ENCODE measurements at regions not wholly inside any gene's neighbourhood (a gene's known extent, or its start where the extent isn't known, plus 50 kb on each side); places are given as distances from the start of the nearest gene placed in this dataset.

DNA sequence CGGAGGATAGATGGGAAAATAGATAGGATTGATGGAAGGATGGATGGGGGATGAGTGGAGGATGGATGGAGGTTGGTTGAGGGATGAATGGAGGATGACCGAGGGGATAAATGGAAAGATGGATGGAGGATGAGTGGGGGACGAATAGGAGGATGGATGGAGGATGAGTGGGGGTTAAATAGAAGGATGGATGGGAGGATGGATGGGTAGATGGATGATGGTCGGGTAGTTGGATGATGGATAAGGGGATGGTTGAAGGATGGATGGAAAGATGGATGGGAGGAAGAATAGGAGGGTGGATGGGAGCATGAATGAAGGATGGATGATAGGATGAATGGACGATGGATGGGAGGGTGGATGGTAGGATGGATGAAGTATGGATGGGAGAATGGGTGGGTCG, 219.3 kb upstream of the IER5L start:
- DNase-seq: no peak

DNA sequence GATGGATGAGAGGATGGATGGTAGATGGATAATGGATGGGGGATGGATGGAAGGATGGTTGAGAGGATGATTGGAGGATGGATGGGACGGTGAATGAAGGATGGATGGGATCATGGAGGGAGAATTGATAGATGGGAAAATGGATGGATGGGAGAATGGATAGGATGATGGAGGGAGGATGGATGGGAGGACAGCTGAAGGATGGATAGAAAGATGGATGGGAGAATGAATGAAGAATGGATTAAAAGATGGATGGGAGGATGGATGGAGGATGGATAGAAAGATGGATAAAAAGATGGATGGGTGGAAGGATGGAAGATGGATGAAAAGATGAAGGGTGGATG, 218.3 kb upstream of the IER5L start:
- no peak for DNase-seq

DNA sequence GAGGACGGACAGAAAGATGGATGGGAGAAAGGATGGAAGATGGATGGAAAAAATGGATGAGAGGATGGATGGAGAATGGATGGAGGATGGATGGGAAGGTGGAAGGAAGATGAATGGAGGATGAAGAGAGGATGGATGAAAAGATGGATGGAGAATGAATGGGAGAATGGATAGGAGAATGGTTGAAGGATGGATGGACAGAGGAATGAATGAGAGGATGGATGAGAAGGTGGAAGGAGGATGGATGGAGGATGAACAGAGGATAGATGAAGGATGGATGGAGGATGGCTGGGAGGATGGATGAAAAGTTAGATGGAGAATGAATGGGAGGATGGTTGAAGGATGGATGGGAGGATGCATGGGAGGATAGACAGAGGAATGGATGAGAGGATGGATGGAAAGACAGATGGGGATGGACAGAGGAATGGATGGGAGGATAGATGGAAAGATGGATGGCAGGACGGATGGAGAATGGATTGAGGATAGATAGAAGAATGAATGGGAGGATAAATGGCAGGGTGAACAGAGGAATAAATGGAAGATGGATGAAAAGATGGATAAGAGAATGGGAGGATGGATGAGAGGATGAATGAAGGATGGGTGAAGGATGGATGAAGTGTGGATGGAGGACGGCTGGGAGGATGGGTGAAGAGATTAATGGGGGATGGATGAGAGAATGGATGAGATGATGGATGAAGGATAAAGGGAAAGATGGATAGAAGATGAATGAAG, 217.7 kb upstream of the IER5L start:
- no peak for DNase-seq

DNA sequence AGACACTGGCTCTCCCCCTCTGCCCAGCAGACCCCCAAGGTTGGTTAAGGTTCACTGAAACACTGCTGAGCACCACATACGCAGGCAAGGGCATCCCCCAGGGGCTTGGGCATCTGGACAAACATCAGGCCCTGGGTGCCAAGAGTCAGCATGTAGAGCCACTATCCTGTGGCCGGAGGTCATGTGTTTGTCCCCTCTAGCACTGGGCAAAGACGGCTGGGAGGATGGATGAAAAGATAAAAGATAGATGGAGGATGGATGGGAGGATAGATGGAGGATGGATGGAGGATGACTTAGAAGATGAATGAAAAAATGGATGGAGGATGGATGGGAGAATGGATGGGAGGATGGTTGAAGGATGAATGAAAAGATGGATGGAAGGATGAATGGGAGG, 216.8 kb upstream of the IER5L start:
- no peak for DNase-seq

DNA sequence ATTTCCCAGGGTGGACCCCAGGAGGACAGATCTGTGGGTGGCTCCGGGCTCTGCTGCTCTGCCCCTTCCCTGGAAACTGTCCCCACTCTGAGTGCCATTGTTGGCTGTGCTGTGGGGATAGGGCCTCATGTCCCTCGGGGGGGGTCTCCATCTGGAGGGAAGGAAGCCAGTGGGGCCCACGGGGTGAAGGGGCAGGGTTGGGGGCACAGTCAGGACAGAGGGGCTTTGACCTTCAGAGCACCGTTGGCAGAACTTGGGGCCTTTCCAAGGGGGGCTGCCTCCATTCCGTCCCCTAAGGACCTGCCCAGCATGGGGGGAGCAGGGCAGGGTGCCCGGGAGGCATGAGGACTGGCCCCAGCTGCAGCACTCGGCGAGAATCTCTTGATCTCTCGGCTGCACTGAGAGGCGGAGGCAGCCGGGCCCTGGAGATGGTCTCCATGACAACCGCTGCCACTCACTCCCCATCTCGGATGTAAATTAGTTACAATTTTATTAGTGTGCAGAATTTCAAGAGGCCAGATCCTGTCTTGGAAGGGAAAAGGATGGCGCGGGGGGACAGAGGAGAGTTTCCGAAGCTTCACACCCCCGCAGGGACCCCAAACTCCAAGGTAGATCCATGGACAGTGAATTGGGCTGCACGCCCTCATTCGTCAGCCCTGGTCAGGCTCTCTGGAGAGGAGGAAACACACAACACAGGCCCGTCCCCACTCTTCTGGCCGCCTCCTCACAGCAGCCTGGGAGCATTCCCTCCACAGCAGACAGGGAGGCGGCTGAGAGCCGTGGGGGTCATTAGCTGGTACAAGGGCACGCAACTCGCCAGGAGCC, 216.2 kb upstream of the IER5L start:
- DNase-seq: no peak

DNA sequence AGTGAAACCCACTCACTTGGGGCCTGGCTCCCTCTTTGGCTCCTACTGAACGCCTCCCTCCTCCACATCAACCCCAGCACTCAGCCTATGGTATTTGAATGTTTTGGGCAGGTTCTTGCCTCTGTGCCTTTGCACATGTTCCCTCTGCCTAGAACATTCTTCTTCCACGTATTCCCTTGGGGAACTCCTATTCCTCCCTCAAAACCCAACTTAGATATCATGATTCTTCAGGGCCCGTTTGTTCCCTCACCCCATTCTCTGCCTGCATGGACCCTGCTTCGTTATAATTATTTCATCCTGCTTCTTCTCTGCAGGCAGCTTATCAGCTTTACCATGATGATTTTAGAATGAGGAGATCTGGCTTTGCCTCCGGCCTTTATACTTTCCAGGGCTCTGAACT, 215.0 kb upstream of the IER5L start:
- no peak for DNase-seq

DNA sequence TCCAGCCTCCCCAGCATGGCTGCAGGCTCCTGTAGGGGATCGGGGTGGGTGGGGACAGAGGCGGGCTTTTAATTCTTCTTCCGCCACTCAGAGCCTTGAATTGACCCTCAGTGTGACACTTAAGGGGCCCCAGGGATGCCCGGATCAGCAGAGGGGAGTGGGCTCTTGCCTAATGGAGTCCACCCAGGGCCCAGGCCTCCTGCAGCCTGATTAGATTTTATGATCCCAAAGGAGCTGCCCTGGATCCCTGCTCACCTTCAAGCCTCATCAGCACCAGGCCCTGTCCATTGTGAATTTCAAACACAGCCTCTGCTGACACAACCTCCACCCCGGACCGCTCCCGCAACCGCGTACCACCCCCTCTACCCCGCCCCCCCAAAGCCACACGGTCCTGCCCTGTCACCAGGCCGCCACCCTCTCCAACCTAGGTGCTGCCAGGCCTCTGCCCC, 214.1 kb upstream of the IER5L start:
- DNase-seq: no peak

DNA sequence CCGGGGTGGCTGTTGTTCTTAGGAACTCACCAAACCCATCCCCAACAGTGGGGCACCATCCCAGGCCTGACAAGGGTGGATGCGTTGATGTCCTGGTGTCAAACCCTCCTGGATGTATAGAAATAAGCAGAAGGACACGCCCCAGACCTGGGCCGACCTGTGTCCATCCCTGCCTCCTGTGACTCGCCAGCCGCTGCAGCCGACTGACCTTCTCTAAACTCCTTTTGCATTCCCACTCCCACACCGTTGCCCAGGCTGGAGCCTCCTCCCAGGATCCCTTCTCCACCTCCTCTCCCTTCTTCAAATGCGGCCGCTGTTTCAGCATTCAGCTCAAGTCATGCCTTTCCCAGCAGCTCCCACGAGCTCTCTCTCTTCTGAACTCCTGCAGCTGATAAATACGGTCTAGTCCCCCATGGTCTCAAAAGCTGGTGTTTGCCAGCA, 213.2 kb upstream of the IER5L start:
- DNase-seq: no peak

DNA sequence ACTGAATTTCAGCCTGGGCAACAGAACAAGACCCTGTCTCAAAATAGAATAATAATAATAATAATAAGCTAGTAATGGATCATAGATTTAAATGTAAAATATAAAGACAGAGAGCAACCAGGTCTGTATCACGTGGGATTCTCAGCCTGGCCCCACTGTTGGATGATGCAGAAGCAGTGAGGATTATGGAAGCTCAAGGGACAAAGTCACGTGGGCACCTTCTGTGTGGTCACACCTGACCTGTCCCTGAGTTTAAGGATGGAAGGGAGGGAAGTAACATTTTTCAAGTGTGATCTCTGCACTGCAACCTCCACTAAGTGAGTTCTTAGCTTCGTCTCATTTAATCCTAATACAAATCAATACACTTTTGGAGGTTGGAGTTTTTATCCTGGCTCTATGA, 212.5 kb upstream of the IER5L start:
- no peak for DNase-seq

DNA sequence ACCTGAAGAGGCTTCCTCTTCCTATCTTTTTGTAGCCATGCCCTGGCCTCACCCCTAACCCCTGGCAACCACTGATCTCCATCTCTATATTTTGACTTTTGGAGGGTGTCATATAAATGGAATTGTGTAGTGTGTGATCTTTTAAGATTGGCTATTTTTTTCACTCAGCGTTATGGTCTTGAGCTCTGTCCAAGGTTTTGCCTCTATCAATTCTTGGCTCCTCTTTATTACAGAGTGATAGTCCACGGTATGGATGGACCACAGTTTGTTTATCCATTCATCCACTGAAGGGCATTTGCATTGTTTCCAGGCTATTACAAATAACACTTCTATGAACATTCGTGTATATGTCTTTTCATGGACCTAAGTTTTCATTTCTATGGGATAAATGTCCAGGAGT, 209.8 kb upstream of the IER5L start:
- DNase-seq: no peak

DNA sequence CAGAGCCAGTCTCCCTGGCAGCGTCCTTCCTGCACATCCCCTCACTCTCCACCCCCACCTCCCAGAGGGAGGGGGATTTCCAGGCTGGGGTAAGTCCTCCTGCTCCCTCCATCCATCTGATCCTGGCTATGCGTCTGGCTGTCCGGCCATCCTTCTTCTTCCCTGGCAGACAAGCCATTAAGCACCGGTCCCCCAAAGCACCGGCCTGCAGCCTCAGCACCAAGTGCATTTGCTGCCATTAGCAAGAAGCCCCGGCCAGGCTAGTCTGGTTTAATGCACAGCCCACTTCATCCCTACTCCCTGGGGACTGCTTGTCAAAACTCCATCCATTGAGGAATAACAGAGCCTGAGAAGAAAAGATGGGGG, 208.7 kb upstream of the IER5L start:
- DNase-seq: no peak

DNA sequence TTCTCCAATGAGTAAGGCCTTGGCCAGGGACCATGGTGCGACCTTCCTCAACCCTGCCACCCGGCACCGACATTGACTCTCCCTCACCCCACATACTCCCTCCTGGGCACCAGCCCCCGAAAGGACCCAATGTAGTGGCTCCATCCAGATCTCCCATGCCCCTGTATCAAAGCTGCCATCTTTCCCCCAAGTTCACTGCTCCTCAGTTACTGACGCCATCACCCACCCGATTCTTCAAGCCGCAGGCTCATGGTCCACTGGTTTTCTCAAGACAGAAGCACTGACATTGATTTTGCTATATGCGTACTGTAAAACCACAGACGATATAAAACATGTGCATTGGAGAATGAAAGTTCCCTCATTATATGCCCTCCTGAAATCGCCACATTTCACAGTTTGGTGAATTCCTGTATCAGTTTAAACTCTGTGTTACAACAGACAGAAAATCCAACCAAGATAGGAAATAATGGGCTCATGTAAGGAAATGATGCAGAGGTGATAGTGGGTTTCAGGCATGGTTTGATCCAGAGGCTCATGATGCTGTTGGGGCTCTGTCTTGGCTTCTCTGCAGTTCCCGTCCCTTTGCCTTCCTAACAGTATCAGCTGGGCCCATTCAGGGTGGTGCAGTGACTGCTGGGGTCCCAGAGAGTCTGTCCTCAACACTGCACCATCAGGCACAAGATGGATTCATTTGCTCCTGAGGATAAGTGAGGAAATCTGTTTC, 207.3 kb upstream of the IER5L start:
- DNase-seq: no peak

DNA sequence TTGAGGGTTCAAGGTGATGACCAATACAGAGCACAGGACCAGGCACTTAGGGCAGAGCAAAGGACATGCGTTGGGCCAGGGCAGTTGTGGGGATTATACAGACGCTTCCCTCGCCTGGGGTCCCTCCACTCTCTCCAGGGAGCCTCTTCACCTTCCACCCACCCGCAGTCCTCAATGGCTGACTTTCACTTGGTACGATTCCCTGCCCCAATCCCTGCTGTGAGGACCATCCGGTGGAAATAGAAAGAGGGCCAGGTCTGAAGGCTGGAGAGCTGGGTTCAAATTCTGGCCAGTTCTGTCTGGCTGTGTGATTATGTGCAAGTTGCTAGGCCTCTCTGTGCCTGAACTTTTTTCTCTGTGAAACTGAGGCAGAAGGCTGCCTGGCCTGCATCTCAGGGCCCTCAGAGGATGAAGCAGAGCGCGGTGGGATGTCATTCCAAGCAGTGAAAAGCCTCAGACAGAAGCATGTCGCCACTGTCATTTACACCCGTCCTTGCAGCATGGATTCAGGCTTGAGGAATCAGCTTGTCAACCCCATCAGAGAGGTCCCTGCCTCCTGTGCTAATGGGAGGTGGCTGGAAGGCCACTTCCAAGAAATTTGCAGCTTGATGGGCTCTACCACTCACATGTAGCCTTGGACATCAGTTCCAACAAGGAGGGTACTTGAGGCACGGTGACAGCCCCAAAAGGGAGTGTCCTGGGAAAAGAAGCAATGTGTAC, 206.6 kb upstream of the IER5L start:
- DNase-seq: no peak

DNA sequence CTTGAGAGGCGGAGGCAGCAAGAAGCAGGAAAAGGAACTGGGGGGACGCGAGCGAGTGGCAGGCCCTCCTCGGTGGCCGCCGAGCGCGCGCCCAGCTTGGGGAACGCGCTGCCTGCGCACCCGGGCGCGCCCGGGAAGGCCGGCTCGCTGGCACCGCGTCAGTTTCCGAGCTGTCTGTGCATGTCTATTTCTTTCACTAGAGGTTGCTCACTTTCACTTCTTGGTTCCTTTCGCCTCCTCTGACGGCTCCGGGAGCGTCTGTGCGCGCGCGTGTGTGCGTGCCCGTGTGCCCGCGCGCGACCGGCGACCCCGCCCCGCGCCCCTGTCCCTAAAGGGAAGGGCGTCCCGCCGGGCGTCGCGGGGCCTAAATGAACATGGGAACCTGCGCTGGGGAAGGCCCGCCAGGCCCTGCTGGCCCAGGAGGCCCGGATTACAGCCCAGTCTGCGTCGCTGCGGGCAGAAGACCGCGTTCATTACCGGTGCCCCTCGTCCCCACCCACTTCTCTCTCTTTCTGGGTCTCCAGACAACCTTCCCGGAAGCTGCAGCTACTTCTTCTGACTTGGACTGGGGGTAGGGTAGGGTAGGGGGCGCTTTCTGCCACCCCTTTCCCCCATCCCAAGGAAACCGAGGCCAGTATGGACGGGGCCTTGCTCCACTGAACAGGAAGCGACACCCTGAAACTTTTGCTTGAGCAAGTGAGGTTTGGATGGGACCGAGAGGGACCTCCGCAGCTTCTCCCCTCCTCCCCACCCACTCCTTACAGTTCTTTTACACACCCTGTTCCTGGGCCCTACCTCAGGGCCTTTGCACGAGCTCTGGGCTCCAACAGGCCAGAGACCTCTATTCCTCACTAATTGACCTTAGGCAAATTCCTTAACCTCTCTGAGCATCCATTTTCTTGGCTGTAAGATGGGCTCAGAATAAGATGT, 205.8 kb upstream of the IER5L start:
- DNase-seq: peak; percentile 84 to 86

DNA sequence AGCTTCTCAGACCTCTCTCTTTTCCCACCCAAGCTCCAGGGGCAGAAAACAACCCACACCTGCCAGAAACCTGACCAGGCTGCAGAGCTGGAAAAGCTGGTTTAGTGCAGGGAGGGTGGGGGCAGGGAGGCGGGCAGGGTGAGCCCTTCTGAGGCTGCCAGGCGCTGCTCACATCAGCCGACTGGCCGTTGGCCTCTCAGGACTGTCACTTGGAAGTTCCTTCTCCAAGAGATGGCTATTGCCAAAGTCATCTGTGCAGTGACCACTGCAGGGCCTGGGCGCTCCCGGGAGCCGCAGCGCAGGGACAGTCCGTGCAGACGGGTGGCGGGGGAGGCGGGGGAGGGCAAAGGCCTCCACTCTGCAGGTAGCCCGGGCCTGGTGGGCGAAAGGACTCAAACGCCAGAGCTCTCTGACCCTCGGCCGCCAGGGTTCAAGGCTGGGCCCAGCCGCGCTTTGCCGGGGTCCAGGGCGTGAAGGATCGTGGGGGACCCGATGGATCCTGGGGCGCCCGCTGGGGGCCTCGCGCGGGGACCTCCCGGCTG, 205.0 kb upstream of the IER5L start:
- DNase-seq: no peak

DNA sequence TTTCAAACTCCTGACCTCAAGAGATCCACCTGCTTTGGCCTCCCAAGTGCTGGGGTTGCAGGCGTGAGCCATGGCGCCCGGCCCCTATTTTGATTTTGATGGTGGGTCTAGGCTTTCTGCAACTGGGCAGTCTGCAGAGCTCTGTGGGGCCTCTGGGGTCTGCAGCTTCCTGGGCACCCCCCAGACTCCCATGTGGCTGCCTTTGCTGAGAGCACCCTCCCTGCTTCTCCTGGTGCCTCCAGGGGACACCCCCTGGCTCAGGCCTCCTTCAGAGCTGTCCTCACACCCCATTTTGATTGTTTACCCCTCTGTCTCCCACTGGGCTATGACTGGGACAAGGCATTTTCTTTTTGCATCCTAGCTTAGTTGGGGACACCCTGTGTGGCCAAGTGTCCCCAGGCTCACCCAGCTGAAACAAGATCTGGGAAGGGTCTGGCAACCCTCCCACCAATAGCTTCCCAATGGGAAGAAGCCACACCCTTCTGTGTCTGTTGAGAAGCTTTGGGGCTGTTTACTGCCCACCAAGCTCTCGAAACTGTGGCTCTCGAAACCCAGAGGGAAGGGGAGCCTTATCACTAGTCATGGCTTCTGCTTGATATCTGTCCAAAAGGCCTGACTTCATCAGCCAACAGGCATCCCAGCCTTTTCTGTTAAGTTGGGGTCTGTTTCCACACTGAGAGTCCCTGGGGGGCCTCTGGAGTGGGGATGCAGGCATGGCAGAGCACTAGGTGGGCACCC, 204.4 kb upstream of the IER5L start:
- no peak for DNase-seq

DNA sequence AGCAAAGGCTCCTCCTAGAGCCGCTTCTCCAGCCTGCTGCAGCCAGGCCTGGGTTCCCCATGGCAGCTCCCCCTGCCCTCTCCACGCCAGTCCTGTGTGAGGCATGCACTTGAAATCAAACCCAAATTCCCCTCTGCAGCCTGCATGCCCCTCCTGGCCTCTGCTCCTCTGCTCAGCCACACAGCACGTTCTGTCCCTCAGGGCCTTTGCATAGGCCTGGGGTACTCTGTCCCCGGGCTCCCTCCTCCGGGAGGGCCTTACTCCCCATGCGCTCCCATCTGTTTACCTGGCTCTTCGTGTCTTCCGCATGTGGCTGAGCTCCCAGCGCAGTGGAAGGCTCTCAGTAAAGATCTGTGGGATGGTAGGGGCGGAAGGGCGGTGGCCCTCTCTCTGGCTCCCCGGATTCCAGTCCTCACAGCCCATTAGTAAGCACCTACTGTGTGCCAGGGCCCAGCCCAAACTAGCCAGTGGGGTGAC, 203.5 kb upstream of the IER5L start:
- no peak for DNase-seq

DNA sequence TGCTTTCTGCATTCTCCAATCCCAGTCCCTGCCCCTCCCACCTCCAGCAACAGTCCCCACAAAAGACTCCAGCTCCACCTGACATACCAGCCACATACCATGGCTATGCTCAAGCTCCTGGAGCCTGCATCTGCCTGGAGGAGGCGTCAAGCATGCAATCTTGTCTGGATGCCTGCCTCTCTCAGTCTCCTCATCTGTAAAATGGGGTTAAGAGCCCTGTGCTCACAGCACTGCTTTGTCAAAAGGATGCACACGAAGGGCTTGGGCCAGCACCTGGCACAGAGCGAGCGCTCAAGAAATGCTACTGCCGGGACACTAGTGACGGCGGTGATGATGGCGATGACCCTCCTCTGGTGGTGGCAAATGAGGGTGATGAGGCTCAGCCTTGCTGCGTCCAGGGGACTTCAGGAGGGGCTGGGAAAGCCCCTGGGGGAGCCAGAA, 202.9 kb upstream of the IER5L start:
- no peak for DNase-seq

DNA sequence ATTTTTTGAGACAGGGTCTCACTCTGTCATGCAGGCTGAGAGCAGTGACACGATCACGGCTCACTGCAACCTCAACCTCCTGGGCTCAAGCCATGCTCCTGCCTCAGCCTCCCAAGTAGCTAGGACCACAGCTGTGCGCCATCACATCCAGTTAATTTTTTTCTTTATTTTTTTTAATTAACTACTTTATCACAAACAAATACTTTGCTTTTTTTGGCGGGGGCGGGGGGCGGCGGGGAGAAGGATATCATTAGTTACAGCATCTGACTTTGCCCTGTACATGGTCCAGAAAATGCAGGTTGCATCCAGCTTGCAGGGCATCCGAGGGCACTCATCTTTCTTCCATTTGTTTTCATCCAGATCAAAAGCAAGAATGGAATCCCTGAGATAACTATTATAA, 201.8 kb upstream of the IER5L start:
- DNase-seq: no peak

DNA sequence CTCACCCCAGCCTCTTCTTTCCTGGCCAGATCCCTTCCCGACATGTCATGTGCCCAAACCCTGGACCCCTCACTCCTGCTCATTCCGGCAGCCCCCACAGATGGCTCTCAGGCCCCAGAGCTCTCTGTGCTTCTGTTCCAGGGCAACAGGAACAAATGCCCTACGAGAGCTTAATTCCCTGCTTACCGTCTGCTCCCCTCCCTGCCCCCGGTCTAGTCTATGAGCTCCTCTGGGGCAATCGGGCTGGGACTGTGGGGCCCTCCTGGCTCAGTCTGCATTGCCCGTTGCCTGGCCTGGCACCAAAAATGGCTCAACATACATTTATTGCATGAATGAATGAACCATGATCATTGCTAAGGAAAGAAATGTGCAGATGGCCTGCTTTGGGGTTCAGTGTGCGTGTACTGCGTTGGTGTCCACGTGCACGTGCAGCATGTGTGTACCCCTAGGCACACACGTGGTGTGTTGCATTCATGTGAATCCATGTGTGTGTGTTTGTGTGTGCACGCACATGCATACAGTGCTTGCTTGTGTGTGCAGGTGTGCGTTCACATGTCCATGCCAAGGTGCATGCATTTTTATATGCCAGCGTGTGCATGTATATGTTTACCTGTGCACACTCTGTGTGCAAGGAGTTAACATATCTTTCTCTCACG, 201.2 kb upstream of the IER5L start:
- no peak for DNase-seq
